ENCODE measurements at regions not wholly inside any gene's neighbourhood (a gene's known extent, or its start where the extent isn't known, plus 50 kb on each side); places are given as distances from the start of the nearest gene placed in this dataset.

DNA sequence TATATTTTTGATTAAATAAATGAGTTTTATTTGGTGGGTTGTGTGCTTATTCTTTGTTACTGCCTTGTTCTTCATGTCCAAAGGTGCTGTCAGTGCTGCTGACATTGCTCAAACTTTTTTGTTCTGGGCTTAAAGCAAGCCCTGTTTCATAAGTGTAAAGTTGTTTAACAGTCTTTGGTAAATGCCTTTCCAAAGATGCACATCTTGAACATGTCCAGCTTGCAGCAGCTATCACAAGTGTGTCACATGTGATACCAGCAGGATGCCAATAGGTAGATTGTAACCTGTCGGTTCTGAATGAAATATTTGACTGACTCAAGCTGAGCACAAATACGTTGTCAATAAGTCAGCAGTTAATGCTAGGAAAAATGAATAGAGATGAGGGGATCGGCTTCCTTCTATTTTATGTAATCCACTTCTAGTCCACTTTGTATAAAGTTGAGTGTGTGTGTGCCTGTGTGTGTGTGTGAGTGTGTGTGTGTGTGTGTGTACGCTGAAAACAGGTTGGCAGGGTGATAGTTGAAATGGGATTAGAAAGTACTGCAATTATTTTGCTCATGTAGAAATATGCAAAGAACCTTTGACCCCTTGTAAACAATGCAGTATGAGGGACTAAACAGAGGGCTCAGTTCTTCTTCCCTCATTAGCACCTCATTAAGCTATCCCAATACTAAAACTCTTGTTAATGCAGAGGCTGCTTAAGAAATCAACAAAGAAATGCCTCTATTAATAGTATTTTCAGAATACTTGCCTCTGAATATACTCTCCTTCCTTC lies 986.5 kb downstream of the TUSC7 start:
- no peak for DNase-seq

DNA sequence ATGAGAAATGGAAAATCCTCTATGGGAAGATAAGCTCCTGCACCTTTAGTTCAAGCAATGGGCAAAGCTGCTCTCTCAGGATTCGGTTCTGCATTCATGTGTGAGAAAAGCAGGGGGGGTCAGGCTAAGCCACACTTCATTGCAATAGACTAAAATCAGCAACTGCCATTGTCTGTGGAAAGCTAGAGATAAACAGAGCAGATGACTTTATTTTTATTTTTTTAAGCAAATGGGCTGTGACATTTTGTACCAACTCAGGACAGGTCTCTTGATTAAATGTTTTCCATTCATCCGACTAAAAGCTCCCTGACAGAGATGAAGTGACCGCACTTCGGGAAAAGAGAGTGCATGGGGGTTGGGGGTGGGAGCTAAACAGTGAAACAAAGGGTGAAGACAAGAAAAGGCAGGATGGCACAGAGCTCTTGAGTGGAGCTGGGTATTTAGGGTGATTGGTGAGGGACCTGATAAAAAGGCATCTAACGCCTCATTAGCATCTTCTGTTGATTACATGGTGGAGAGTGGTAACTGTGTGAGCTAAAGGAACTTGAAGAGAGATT lies 987.4 kb downstream of the TUSC7 start:
- no peak for DNase-seq

DNA sequence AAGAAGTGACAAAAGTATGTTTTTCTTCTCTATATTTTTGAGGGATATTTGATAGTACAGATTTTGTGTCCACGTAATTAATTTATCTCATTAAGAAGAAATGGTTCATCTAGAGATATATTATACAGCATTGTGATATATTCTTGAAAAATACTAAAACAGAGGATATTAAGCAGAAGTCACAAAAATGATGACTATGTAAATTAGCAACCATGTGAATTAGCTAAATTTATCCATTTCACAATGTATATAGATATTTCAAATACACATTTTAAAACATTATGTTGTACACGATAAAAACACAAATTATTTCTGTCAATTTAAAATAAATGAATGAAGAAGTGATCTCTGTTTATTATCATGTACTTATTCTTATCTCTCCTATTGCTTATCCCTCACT lies 989.5 kb downstream of the TUSC7 start:
- DNase-seq: no peak

DNA sequence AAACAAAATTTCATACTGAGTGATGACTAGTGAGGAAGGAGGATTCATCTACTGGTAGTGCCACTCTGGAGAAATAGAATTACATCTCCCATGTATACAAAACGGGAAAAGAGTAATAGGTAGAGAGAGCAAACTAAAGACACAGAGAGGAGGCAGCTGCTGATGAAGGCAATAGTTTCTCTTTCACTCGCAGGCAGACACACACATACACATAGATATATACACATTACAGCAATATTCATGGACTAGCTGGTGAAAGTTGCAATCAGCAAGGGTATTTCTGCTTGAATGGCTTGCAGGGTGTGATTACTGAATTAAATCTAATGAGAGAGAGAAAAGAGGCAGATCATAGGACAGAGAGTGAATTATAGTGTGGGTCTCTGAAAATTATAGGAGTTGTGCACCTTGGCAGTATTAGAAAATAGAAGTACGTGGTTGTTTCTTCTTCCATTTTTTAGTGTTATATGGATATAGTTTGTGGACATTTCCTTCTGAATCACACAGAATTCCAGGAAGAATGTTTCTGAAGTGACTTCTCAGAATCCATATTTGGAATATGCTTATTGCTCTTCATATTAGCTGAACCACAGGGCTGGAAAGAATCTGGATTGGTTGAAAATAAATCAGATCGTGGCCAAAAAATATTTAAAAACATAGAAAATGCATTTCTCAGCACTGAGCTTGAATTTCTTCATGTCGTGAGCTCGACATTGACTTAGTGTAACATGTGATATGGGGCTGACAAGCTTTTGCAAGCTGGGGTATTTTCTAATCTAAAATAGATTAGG lies 991.2 kb downstream of the TUSC7 start:
- DNase-seq: no peak

DNA sequence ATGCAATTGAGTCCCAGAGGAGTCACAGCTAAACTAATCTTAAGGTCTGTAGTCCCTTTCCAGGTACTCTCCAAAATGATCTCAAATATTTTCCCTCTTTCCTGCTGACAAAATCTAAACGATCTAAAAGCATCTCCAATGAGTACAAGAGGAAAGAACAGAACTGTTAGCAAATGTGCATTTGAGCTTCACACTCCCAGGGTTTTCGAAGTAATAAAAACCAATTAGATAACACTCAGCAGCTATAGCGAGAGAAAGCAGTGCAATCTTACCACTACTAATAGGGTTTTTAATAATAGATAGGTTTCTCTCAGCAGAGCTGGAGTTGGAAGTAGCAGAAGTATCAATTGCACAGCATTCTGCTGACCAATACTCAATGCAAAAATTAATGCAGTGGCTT lies 995.4 kb downstream of the TUSC7 start:
- no peak for DNase-seq

DNA sequence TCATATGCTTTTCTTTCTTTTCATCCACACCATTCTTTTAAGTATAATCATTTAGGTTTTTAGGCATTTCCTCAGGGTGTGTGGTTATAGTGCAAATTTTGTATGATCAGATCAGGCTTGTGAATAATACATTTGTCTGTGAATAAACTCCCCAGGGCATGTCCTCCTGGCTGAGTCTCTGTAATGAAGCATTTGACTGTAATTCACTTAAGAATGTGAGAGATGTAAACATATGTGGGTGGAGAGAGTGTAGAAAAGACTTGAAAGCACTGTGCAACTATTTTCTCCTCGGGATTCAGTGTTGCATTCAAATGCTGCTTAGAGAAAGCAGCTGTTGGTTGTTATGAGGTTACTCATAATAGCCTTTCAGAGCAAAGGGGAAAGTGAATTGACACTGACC lies 996.5 kb downstream of the TUSC7 start:
- no peak for DNase-seq

DNA sequence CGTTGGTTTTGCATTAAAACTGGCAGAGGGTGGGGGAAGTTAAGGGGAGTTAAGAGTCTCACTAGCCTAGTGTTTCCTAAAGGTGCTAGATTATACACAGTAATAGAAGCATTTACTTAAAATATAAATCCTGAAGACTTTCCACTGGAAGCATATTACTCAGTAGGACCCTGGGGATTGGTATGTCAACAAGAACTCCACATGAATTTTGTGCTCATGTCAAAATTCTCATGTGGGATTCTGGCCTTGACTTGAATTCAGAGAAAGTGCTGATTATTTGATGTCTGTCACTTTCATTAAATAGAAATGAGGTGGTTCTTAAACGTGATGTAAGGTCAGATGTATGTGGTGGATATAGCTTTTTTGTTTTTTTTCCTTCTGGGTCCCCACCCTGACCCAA lies 997.2 kb downstream of the TUSC7 start:
- no peak for DNase-seq

DNA sequence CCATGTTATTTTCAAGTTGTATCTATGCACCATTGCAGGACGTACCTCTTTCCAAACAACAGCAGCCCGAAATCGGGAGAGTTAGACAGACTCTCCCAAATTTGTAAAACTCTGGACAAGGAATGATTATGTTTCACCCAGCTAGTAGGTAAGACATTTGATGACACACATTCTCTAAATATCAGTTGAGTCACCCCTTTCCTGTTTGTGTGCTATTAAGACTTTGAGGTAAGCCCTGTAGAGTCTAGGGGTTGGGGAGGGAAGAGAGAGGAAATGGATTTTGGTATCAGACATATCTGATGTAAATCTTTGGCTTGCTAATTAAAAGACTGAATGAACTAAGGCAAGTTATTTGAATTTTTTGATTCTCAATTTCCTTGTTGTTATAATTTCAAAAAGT lies 999.0 kb downstream of the TUSC7 start:
- no peak for DNase-seq

DNA sequence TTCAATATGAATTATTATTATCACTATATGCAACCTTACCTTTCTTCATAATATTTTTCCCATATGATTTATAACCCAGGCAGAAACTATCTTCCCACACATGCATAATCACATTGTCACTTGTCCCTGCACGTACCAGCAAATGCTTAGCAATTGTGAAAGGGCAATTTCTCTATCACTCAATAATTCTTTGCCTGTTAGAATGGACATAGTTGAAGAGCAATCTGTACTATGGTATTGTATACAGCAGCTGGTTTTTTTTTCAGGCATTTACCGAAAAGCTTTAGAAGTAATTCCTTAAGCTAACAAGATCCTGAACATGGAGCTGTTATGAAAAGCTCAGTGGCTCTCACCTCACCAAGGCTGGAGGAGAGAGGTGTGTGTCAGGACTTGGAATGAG lies 999.5 kb downstream of the TUSC7 start:
- DNase-seq: no peak

DNA sequence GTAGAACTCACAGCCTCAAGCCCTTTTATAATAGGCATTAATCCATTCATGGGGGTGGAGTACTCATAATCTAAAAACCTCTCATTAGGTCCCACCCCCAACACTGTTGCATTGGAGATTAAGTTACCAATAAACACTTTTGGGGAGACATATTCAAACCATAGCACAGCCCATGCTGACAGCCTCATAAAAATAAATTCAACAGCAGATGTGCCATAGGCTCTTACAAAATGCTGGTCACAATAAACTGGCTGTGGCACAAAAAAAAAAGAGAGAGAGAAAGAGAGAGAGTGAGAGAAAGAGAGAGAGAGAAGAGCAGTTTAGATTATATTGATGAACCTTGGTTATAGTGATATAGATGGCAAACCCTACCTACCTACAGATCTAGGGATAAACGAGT lies 1000.9 kb downstream of the TUSC7 start:
- DNase-seq: no peak

DNA sequence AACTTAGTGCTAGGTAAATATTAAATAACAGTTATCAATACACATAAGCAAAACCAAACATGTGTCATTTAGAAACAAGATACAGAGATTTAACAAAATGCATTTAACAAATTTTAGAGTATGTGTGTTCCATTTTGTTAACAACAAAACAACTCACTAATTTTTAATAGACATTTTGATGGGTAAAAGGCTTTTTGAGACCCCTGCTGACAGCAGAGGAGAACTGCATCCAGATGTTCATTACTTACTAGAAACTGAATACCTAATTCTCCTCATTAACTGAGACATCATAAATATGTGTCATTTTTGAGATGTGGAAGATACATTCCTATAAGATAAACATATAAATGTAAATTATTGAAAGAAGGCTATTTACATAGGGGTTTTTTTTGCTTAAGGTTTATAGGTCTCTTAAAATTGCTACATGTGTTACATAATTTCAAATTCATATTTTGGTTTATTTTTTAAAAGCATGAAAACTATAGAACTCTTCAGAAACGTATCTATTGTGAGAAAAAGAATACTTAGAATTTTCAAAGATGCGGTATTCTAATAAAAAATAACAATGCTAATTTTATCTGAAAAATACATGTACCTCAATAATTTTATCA lies 1009.8 kb downstream of the TUSC7 start:
- DNase-seq: no peak

DNA sequence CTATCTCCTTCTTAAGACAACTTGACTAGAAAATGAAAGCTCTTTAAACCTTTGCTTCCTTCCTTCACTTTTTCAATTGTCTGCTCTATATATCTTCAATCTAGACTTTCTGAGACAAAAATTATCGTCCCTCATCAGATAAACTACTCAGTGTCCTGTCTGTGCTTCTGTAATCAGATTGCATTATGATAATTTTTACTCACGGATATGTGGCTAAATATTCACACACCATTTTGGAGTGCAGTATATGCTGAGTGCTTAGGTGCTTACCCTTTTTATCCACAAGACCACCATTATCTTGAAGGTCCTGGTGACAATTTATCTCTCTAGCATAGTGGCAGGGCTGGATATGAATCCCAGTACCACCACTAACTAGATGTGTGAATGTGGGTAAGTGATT lies 1012.3 kb downstream of the TUSC7 start:
- no peak for DNase-seq

DNA sequence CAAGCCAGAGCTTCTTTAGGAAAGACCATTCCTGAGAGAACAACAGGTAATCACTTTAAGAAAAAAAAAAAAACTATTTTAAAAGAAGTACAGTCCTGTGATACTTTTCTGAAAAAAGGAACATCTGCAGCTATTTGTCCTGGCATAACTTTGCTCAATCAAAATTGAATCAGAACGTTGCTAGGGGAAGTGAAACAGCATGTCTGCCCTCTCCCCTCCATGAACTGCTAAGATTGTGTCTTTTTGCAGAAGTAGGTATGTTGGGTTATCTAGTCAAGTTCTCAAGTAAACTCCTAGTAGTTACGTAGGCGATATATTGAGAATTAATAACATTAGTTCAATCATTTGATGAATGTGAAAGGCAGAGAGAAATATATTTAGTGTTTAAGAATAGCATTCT lies 1013.3 kb downstream of the TUSC7 start:
- DNase-seq: no peak

DNA sequence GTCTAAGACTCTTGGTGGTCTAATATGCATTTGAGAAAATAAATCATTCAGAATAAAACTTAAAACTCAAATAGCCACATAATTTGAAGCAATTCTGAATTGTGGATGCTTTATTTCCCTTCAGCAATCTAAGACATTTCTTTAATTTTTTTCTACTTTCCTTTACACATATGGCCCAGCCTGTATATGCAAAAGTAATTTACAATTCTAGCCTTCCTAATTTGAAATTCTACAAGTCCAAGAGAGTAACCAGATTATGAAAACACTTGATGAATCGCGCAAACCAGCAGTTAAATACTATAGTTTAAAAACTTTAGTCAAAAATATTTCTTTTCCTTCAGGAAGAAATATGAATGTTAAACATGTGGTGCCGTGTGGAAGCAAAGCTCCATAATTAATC lies 1014.2 kb downstream of the TUSC7 start:
- no peak for DNase-seq

DNA sequence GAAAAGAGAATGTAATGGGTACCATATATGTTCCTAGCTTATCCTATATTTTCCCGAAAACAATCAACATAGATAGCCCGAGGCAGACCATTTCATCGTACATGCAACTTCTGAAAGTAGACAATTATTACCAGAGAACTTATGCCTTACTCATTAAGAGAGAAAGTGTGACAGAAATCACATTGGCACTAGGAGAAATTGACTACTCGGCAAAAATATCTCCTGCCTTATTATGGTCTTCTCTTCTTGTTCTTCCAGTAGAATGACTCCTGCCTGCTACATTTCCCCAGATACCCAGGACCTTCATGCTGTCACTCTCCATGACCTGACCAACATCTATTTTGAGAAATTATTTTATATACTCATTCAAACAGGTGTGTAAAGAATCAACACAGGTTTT lies 1015.7 kb downstream of the TUSC7 start:
- no peak for DNase-seq

DNA sequence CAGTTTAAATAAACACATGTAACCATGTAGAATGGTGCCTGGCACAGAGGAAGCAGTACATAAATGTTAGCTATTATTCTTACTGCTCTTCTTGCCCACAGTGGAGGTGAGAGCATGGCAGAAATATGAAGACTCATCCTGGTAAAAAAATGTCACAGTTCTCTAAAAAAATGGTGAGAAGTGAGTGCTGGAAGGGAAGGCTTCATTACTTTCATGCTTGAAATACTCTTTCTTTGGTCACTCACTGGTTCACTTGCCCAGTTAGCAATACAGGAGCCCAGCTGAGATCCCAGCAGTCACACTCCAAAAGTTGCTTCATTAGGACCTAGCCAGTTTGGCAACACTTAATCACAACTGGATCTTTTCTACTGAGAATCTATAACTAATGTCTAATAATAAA lies 1017.2 kb downstream of the TUSC7 start:
- no peak for DNase-seq

DNA sequence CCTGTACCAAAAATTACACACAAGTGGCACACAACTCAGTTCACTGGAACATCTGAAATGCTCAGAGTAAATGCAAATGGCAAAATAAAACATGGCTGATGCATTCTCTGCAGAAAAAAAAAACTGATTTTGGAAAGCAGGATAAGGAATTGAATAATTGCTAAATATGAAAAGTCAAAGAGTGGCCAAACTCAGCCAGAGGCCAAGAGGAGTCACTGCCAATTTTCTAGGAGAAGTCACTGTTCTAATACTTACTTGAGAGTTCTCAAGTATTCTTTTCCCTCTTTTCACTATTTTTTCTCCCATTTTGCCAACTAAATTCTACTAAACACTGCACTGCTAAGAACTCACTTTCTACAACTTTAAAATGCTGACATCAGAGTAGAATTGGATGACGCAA lies 1018.6 kb downstream of the TUSC7 start:
- DNase-seq: no peak

DNA sequence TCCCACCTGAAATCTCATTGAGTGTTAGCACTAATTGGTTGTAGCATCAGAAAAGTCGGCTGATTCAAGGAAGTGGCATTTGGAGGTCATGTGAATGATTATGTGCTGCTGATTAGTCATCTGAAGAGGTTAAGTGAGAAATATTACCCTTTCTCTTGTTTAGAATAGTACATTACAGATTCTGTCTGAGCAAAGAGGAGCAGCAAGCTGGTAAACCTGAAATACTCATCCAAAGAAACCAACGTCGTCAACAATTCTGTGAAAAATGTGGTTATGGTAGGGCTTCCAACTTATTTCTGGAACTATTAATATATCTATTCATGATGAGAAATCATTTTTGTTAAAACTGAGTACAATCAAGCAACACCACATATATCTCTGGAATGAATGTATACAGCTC lies 1024.9 kb downstream of the TUSC7 start:
- no peak for DNase-seq

DNA sequence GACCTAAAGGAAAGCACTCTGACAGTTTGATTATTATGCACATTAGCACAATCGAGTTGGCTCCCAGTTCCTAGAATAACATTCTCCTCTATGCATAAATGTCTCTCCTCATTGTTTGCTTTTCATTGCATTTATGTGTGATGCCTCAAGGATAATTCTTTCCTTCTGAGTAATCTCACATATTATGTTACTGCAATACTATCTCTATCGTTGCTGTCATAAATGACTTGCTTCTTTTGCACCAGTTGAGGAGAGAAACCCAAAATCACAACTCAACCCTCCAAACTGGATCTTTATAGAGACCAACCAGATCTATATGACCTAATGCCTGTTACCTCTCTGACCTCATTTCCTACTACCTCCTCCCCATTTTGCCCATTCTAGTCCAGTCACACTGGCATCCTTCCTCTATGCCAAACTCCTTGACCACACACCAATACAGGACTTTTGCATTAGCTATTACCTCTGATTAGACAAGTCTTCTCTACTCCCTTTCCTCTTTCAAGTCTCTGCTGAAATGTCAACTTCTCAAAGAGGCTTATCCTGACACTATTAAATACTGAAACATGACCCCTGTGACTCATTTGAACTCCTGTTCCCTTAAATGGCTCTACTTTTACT lies 1026.0 kb downstream of the TUSC7 start:
- no peak for DNase-seq

DNA sequence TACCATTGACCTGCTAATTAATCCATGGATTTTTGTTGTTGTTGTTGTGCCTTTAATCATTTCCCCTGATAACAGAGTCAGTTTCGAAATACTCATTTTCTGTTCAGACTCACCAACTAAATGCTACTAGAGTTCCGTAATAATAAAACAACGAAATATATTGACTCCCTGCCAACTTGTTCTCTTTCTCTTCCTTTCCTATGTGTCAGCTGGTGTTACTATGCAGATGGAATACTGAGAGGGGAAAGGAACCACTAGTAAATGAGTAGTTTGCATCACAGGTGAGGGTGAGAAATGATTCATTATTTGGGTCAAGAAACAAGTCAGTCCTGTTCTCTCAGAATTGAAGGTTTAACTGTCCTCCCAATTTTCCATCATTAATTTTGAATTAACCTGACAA lies 1027.3 kb downstream of the TUSC7 start:
- DNase-seq: no peak

DNA sequence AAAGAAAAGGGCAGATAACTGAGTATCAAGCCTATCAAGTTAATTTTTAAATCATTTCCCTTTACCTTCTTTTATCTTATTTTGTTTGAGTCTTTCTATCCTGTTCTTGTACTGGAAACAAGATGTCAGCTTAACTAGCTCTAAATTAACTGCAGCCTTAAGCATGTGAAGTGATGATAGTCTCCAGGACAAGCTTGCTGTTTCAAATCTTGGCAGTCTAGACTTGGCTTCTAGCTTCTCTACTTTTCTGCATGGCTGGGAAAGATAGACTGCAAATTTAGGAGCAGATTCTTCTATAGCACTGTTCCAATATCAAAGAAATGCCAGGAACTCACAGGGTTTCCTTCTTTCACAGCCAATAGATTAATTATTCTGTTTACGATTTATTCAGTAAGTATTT lies 1034.4 kb downstream of the TUSC7 start:
- DNase-seq: no peak

DNA sequence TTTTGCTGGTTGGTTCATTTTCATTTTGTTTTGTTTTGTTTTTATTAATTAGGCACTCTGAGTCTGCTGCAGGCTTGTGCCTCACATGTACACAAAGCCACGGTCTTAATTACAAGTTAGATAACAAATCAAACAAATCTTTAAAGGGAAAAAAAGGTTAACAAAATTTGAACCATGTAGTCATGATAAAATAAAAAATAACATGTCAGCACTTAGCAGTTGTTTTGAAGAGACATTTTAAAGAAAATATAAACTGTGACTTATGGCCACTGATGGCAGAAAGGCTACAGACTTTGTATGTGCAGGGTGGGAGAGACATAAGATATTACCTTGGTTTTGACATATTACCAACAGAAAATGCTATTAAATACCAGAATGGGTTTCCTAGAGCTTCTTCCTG lies 1035.4 kb downstream of the TUSC7 start:
- no peak for DNase-seq

DNA sequence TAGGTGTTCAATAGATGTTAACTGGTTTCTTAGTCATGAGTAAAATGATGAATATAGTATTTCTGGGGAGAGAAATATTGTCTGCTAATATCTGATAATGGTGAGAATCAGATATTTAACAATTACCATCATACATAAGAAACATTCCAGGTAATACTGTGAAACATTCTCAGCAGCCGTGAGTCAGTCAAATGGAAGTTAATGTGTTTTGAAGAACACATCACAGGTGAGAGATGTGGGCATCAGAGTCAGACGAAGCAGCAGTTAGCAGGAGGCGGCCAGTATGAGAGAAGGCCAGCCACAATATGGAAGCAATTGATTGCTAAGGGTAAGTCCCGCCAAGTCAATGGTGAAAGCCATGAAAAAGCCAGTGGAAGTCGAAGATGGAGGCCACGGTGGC lies 1035.9 kb downstream of the TUSC7 start:
- no peak for DNase-seq

DNA sequence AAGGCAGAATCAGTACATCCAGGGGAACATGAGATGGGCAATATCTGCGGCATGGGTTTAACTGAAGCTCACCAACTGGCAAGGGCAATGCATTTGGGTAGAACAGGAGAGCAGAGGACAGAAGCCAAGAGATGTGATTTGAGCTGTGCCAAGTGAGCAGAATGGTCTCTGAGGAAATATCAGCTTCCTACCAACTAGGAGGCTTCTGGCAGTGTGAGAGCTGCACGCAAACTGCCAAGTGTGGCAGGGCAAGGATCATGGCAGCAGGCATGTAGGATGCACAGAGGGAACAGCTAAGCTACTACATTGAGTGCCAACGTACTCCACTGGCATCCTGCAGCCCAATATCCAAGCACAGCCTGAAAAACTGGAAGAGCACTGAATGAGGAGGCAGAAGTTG lies 1036.5 kb downstream of the TUSC7 start:
- no peak for DNase-seq
